Small intestine (tissue), 7 donors: ENCODE measurements at regions not wholly inside any gene's neighbourhood (a gene's known extent, or its start where the extent isn't known, plus 50 kb on each side); places are given as distances from the start of the nearest gene placed in this dataset.

Source experiments
- DNase-seq, 2 donors: peaks; one replicate each; pipeline versions ENCODE4 v3.0.0 to v3.0.0-alpha.2; 2013
- FAIRE-seq: peaks from 2 replicates; lab custom pipeline; 2012; peaks lifted over from hg19 to GRCh38; lab: Jason Lieb, UNC
- H3K27ac ChIP-seq, 3 donors: one replicate each; pipeline ENCODE4 v1.5.1; 2013; ENCODE audit warnings: low read length in 2 of 3, mild to moderate bottlenecking in 2 of 3, control low read depth in 1 of 3, inconsistent platforms in 1 of 3, low read depth in 1 of 3, moderate library complexity in 1 of 3
- H3K27me3 ChIP-seq, 3 donors: one replicate each; pipeline ENCODE4 v1.6.1; 2013; ENCODE audit warnings: low read length in 3 of 3, inconsistent platforms in 1 of 3; ENCODE audit not compliant: control insufficient read depth in 3 of 3, insufficient read depth in 3 of 3
- H3K36me3 ChIP-seq, 3 donors: one replicate each; pipeline ENCODE4 v1.6.1; 2013; ENCODE audit warnings: low read length in 3 of 3, inconsistent platforms in 1 of 3, low read depth in 1 of 3, mild to moderate bottlenecking in 1 of 3, moderate library complexity in 1 of 3; ENCODE audit not compliant: control insufficient read depth in 3 of 3, insufficient read depth in 2 of 3
- H3K4me1 ChIP-seq, 3 donors: one replicate each; pipeline ENCODE4 v1.6.1; 2013; ENCODE audit warnings: low read length in 2 of 3, inconsistent platforms in 1 of 3, low read depth in 1 of 3, mild to moderate bottlenecking in 1 of 3, moderate library complexity in 1 of 3; ENCODE audit not compliant: control insufficient read depth in 3 of 3, insufficient read depth in 2 of 3
- H3K4me3 ChIP-seq, 3 donors: one replicate each; pipeline ENCODE4 v1.5.1; 2013; ENCODE audit warnings: low read length in 3 of 3, control low read depth in 1 of 3, inconsistent platforms in 1 of 3, low read depth in 1 of 3, mild to moderate bottlenecking in 1 of 3, moderate library complexity in 1 of 3
- H3K9me3 ChIP-seq, 2 donors: one replicate each; pipeline ENCODE4 v1.6.1; 2013; ENCODE audit warnings: low read depth in 1 of 2, low read length in 1 of 2; ENCODE audit not compliant: control insufficient read depth in 2 of 2, insufficient read depth in 1 of 2
- WGBS, 3 donors: extraction: QIAGEN DNeasy Blood & Tissue Kit; methylation state at CpG; one replicate each; pipeline ENCODE4 v1.1.7; 2013; 5-methylcytosine and 5-hydroxymethylcytosine counted together
- donor health status: healthy with polysubstance abuse.
- donor health status: control.
- donor health status: control.
- donor health status: Bipolar disorder and iron deficiency.
- donor health status: healthy.

DNA sequence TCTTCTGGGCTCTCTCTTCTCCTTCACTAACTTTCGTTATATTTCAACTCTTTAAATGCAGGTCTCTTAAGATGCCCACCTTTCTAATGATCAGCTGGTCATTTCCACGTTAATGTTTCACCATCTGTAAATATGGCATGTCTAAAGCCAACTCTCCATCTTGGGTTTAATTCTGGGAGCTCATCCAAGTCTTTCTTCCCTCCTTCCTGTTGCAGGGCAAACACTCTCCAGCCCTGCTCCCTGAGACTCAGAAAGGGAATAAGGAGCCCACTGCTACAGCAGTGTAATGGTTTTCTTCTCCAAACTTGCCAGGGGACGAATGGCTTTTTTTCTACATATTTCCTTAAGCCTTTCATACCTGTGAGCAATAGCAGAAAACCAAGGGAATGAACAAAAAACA, 73.3 kb upstream of the SOX1 start:
- 37 to 54% (median 47%) methylated on average over 3 of the region's 3 CpGs for WGBS, 3 donors

DNA sequence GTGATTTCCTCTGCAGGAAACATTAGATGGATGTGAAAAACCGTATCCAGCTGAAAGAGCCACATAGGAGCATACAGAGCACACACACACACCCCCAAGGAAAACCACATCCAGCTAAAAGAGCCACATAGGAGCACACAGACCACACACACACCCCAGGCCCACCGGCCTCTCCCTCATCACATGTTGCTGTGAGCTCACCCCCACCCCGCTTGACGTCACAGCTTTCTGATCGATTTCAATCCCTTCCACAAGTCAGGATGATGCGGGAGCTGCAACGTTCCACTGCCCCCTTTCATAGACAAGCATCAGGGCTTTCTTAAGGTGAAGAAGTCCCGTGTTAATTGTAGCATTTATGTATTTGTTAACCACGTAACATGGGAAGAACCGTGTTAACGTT, 72.4 kb upstream of the SOX1 start:
- H3K27me3 ChIP-seq, result no peaks in the 10 kb centered on the region
- H3K9me3 ChIP-seq, result peaks cover 0 to 15% of the 10 kb centered on the region in 2 donors
- FAIRE-seq, result no peak
- H3K36me3 ChIP-seq, result no peaks in the 10 kb centered on the region
- H3K4me1 ChIP-seq, result no peaks in the 10 kb centered on the region
- WGBS, 3 donors, result 82 to 87% (median 83%) methylated on average over 11 of the region's 11 CpGs
- no peak overlapping the region for H3K4me3 ChIP-seq
- no peak for DNase-seq
- no peak overlapping the region for H3K27ac ChIP-seq

More for the DNA sequence above, 73.3 kb upstream of the SOX1 start:
- Histone ChIP-seq H3K27ac (no peak overlapping the region), H3K9me3 (peaks cover 0 to 15% of the 10 kb centered on the region in 2 donors), H3K27me3 (no peaks in the 10 kb centered on the region), H3K36me3 (no peaks in the 10 kb centered on the region), H3K4me1 (no peaks in the 10 kb centered on the region), H3K4me3 (no peak overlapping the region)
- DNase-seq (no peak), FAIRE-seq (no peak)

- WGBS, 3 donors, result 71 to 81% (median 75%) methylated on average over 5 of the region's 5 CpGs
- H3K36me3 ChIP-seq, result no peaks in the 10 kb centered on the region
Measured at GRCh38 chr13:111999352-111999751, 67.6 kb upstream of the SOX1 start.

GRCh38 chr13:112000888-112001287, 66.1 kb upstream of the SOX1 start:
- Histone ChIP-seq H3K4me1 (no peaks in the 10 kb centered on the region), H3K9me3 (no peaks in the 10 kb centered on the region), H3K27me3 (no peaks in the 10 kb centered on the region), H3K36me3 (no peaks in the 10 kb centered on the region), H3K4me3 (no peak overlapping the region), H3K27ac (no peak overlapping the region)
- 78 to 85% (median 80%) methylated on average over 4 of the region's 4 CpGs for WGBS, 3 donors
- DNase-seq (no peak), FAIRE-seq (no peak)

More at GRCh38 chr13:111999352-111999751, 67.6 kb upstream of the SOX1 start:
- Histone ChIP-seq H3K4me1 (no peaks in the 10 kb centered on the region), H3K4me3 (no peak overlapping the region), H3K27ac (no peak overlapping the region), H3K9me3 (no peaks in the 10 kb centered on the region), H3K27me3 (no peaks in the 10 kb centered on the region)
- FAIRE-seq (no peak), DNase-seq (no peak)

DNA sequence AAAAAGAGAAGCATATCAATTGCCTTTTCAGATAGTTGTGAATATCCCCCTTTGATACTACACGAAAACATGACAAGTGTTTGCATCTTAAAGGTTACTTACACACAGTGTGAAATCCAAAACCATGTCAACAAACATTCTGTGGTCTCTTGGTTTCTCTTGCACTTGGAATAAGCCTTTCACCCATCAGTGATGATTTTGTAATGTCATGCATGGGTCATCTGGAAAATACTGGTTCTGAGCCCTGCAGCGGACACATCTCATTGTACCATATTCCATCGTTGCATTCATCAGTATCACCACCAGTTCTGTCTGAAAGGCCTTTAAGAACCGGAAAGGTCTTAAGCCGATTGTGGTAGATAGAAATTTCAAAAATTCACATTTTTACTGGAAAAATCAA, 65.4 kb upstream of the SOX1 start:
- H3K27ac ChIP-seq, result no peak overlapping the region
- WGBS, 3 donors, result 85 to 87% (median 87%) methylated on average over 5 of the region's 5 CpGs
- FAIRE-seq (no peak), DNase-seq (no peak)
- no peaks in the 10 kb centered on the region for H3K36me3 ChIP-seq
- no peaks in the 10 kb centered on the region for H3K9me3 ChIP-seq
- no peaks in the 10 kb centered on the region for H3K4me1 ChIP-seq
- no peaks in the 10 kb centered on the region for H3K27me3 ChIP-seq
- H3K4me3 ChIP-seq, result no peak overlapping the region

GRCh38 chr13:112003396-112003795, 63.6 kb upstream of the SOX1 start:
- Histone ChIP-seq H3K9me3 (no peaks in the 10 kb centered on the region), H3K27ac (no peak overlapping the region), H3K4me1 (no peaks in the 10 kb centered on the region), H3K4me3 (no peak overlapping the region), H3K27me3 (no peaks in the 10 kb centered on the region), H3K36me3 (no peaks in the 10 kb centered on the region)
- WGBS, 3 donors, result 74 to 79% (median 75%) methylated on average over 4 of the region's 4 CpGs
- DNase-seq (no peak), FAIRE-seq (no peak)

- WGBS, 3 donors, result 63 to 83% (median 72%) methylated on average over 3 of the region's 3 CpGs
- no peaks in the 10 kb centered on the region for H3K4me1 ChIP-seq
- DNase-seq (no peak), FAIRE-seq (no peak)
- H3K27me3 ChIP-seq, result no peaks in the 10 kb centered on the region
- H3K9me3 ChIP-seq, result no peaks in the 10 kb centered on the region
- H3K27ac ChIP-seq, result no peak overlapping the region
- H3K36me3 ChIP-seq, result no peaks in the 10 kb centered on the region
- no peak overlapping the region for H3K4me3 ChIP-seq
Measured at GRCh38 chr13:112003941-112004340, 63.0 kb upstream of the SOX1 start.

DNA sequence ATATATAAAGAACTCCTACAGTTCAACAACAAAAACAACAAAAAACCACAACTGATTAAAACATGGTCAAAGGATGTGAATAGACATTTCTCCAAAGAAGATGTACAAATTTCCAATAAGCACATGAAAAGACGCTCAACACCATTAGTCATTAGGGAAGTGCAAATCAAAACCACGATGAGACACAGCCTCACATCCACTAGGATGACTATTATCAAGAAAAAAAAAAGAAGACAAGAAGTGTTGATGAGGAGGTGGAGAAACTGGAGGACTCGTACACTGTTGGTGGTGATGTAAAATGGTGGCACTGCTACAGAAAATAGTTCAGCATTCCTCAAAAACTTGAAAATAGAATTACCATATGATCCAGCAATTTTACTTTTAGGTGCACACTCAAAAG, 61.0 kb upstream of the SOX1 start:
- no peaks in the 10 kb centered on the region for H3K4me1 ChIP-seq
- no peak overlapping the region for H3K27ac ChIP-seq
- H3K36me3 ChIP-seq, result no peaks in the 10 kb centered on the region
- FAIRE-seq (no peak), DNase-seq (no peak)
- no peaks in the 10 kb centered on the region for H3K9me3 ChIP-seq
- 79 to 86% (median 81%) methylated on average over 3 of the region's 3 CpGs for WGBS, 3 donors
- no peak overlapping the region for H3K4me3 ChIP-seq
- H3K27me3 ChIP-seq, result no peaks in the 10 kb centered on the region

DNA sequence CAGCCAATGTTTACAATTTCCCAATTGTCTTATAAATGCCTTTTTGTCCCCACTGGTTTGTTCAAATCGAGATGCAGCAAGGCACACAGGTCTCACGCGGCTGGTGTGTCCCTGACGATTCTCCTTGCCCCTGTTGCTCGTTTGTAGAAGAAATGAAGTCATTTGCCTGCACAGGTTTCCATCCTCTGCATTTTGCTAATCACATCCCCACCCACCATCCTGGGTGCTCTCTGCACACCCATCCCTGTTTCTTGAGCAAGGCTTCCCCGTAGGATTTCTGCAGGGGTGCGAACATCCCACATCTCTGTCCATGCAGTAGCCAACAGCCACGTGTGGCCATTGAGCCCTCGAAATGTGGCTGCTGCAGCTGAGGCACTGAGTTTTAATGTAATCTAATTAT, 59.8 kb upstream of the SOX1 start:
- no peaks in the 10 kb centered on the region for H3K36me3 ChIP-seq
- WGBS, 3 donors, result 82 to 86% (median 83%) methylated on average over 9 of the region's 9 CpGs
- DNase-seq (no peak), FAIRE-seq (no peak)
- H3K9me3 ChIP-seq, result no peaks in the 10 kb centered on the region
- H3K27ac ChIP-seq, result no peak overlapping the region
- H3K4me1 ChIP-seq, result no peaks in the 10 kb centered on the region
- H3K4me3 ChIP-seq, result no peak overlapping the region
- H3K27me3 ChIP-seq, result no peaks in the 10 kb centered on the region
